ENCODE measurements at regions not wholly inside any gene's neighbourhood (a gene's known extent, or its start where the extent isn't known, plus 50 kb on each side); places are given as distances from the start of the nearest gene placed in this dataset.

GRCh38 chr10:4217187-4217586, 432.2 kb upstream of the KLF6 start:
- no peak for TF ChIP-seq POLR2A (IDR thresholded peaks at IDR 0.05)
- TF ChIP-seq CTCF (IDR thresholded peaks at IDR 0.05) = no peak

Data from testis (tissue), 2 donors.